GM18519 (cell line): ENCODE measurements at regions not wholly inside any gene's neighbourhood (a gene's known extent, or its start where the extent isn't known, plus 50 kb on each side); places are given as distances from the start of the nearest gene placed in this dataset.

Source experiments
- ATAC-seq: cut with Tn5 transposase; IDR thresholded peaks from one replicate; pipeline ENCODE4 v1.9.1; 2021; ENCODE audit warnings: mild to moderate bottlenecking, moderate library complexity; ENCODE audit not compliant: unreplicated experiment, low FRiP score

DNA sequence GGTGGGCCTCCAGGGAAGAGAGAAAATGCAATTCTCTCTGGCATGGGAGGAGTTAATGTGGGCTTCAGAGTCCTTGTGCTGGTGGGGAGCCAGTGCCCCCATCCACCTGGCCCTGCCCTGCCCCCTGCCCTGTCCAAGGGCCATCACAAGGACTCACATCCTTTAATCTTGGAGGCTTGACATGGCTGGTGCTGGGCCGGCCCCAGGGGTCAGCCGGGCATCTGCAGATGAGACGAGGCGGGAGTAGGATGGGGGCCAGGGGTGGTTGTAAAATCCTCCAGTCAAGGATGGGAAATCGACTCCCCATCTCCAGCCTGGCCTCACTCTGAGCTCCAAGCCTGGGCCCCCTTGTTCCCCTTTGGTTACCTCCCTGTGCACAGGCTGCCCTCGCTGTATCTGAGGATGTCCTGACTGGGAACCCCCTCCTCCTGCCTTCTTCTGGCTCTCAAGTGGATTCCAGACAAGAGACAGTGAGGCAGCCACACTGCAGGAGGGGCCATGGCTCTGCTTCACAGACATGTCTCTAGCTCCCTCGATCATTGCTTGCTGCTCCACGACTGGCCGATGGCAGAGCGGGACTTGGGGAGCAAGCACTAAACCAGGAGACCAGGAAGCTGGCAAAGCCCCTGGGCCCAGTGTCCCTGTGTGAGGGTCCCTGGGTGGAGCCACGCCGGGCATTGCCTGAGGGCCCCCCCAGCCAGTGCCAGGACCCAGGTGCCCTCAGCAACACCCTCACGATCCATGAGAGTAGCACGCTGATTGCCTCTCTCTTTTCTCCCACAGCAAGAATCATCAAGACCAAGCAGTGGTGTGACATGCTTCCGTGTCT lies 1120.5 kb downstream of the BRD1 start:
- no peak for ATAC-seq

DNA sequence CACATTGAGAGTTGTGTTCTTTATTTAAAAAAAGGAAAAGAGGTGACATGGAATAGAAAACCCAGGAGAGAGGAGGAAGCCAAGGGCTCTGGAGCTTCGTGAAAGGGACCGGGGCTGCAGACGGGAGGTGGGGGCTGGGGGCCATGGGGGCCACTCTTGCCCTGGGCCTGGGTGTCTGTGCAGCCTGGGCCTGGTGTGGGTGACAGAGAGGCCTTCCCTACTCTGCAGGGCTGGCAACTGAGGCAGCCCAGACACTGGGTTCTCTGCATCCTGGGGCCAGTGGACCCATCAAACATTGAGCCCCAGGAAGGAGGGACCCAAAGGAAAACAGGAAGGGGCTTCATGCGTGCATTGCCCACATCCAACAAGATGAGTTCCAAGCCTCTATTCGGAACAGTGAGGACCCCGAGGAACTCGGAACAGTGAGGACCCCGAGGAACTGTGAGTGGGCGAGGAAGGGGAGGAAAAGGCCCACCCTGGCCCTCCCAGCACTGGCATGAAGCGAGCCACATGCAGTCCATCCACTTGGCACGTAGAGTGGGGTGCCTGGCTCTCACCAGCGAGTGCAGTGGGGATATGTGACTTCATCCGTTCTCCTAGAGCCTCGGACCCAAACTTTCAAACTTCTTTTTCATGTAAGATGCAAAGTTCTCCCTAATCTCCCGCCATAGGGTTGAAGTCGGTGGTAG lies 1121.6 kb downstream of the BRD1 start:
- no peak for ATAC-seq

DNA sequence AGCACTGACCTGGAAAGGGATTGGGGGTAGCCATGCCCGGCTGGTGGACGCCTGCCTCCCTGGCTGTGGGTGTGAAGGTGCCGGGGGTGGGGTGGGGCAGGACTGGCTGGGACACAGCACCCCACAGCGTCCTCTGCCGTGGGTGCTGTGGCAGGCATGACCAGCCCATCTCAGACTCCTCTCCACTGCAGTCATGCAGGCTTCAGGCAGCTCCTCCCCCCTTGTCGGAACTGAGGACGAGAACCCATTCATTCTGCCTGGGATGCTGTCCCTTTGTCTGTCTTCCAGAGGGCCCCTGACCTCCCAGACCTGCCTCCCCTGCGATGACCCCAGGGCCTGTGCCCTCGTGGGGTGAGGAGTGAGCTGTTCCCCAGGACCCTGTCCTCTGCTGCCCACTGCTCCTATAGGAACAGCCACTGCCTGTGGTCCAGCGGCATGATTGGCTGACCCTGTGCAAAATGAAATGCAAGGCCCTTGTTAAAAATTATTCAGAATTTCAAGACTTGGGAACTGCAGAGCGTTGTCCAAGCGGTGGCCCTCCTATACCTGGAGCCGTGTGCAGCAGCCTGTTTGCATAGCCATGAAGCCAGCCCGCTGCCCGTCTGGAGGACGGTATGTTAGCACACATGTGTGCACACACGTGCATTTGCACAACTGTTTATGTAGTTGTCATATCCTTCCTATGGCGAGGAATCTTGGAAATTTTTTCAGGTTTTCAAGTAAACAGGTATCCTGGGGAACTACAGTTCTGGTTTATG lies 1122.3 kb downstream of the BRD1 start:
- no peak for ATAC-seq

DNA sequence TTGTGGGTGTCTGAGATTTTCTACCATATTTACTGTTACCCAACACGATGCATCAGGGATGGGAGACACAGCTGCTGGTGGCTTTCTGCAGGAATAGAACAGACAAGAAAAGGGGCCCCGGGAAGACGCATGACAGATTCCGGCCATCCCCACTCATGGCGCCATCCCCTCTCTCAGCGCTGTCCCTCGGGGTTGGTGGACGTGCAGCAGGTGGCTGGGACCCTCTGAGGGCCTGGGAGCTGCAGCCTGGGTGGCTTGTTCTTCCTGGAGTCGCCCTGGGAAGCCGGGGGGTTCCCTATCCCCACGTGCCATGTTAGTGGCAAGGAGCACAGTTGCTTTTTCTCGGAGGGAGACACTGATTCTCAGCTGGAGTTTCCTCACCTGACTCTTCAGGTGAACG lies 1123.3 kb downstream of the BRD1 start:
- no peak for ATAC-seq

DNA sequence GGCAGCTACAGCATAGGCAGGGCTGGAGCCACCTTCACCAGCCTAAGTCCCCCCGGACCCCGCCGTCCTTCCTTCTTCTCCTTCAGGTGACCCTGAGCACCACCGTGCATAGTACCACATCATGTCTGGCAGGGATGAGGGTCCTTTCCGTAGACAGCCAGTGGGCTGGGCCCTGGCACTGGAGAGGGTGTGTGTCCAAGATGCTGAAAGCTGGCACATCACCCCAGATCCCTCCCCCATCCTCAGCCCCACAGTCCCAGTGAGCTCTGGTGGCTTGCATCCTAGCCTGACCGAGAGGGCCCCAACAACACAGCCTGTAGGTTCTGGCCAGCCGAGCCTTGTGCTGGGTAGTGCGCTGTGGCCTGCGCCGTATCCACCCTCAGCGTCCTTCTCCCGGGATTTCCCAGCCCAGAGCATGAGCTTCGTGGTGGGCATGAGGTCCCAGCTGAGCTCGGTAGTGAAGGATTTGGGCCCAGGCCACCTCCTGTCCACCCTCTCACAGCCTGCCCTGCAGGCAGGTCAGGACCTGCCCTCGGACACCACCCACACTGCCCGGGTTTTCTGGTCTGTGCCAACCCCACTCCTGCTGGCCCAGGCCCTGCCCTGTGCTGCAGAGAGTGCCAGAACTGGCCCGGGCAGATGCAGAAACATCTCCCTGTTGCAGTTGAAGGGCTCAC lies 1124.3 kb downstream of the BRD1 start:
- ATAC-seq: no peak

DNA sequence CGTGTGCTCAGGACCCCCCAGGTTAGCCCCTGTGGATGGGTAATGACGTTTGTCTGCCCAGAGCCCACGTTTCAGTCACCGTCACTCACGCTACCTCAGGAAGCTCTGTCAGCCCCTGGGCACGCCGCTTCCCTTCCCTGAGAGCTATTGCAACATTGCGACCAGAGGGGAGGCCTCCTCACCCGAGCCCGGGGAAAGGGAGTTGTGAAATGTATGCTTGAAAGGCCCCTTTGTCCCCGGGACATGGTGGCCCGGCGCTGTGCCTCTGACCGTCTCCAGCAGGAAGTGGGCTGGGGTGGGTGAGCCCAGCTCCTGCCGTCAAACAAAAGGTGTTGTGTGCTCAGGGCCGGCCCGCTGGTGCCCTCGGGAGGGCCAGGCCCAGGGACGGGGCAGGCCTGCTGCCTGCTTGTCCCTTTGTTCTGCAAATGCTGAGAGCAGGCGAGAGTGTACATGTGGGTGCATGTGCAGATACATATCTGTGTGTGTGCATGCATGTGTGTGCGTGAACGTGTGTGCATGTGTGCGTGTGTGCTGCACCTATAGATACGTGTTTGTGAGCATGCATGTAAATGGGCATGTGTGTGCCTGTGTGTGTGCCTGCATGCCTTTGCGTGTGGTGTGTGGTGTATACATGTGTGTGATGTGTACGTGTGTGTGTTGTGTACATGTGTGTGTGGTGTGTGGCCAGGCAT lies 1125.0 kb downstream of the BRD1 start:
- ATAC-seq: no peak

DNA sequence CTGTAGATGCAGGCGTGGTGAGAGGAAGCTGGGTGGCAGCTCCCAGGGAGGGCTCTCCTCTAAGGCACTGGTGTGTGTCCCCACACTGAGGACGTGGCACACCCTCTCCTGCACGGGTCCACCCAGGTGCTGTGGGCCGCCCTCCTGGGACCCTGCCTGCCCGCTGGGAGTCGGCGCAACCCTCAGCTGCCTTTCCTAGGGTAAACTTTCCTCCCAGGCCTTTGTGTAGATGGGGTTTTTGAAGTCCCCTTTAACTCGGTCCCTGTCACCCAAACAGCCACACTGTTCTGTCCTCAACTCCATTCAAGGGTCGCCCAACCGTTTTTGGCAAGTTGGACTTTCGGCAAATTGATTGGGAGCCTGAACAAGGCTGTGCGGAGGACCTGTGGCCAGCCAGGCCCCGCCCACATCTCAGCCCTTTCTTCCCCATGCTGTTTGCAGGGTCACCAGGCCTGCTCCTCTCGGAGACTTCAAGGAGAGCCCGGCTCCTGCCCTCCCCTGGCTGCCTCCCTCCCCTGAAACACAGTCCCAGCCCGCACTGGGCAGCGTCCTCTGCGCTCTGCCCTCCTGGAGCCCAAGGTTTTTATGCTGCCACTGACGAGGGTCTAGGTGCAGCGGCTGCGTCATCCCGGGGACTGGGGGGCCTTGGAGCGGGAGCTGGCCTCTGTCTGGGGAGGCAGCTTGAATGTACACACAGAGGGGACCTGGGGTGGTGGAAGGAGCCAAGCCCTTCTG lies 1126.2 kb downstream of the BRD1 start:
- no peak for ATAC-seq

DNA sequence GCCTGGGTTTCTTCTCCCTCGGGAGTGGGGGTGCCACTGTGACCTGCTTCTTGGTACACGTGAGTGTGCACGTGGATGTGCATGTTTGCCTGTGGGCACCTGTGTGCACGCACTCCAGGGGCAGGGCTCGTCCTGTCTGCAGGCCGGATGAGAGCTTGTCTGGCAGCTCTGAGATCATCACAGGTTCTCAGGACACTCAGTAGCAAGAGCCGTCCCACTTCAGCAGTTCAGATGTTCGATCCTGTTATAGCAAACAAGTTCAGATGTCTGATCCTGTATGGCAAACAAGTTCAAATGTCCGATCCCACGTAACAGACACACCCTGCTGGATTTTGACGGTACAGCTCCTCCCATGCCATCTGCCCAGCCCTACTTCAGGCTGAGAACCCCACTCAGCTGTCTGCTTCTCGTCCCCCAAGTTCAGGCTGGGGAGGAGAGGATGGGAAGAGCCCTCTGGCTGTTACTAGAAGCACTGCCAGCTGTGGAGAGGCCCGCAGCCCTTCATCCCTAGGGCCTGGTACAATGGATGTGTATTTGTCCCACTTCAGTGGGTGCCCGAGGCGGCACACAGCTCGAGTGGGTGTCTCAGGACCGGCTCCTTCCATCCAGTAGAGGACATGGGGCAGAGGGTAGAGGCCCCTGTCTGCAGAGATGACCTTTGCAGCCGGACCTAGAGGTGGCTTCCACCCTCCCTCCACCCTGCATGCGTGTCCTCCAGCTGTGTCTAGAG lies 1126.9 kb downstream of the BRD1 start:
- no peak for ATAC-seq

DNA sequence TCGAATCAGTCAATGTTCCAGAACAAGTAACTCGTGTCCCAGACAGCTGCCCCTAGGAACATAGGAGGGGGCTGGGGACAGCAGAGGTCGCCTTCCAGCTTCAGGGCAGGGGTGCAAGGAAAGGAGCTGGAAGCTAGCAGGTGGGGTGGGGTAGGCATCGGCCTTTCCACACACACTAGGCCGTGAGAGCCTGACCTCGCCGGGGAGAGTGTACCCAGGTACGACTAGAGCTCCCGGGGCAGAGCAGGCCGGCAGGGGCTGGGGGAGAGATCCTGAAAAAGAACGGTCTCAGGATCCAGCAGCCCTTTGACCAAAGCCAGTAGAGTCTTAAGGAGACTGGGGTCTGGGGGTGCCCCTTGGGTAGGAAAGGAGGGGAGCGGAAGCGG lies 1127.5 kb downstream of the BRD1 start:
- no peak for ATAC-seq

DNA sequence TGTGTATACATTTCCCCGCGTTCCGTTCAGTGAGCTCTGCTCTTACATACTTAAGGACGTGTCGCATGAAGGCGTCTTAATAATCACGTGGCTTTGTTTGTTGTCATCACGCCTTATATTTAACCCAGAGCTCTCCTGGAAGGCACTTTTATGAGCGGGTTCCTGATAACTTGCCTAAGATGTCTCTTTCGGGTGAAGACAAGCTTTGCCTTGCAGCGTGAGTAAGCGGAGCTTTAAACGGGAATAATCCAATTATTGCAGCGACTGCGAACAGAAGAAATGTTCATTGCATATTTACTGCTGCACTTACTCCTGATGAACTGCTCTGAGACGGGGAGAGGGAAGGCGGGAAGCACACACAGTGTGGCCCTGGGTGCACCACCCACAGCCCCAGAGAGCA lies 1128.2 kb downstream of the BRD1 start:
- no peak for ATAC-seq

DNA sequence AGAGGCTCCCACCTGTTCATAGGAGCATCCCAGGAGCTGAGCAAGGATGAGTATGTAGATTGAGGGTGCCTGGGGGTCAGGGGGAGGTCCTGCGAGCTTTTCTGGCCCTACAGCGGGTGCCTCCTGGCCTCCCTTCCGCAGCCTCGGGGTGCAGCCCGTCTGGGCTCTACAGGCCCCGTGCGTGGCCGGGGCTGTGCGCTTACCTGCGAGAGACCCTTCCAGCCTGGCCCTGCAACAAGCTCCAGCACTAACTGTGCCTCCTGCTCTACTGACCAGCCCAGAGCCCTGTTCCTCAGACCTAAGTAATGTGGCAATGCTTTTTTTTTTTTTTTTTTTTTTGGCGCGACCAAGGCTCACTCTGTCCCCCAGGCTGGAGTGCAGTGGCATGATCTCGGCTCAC lies 1129.1 kb downstream of the BRD1 start:
- ATAC-seq: no peak

DNA sequence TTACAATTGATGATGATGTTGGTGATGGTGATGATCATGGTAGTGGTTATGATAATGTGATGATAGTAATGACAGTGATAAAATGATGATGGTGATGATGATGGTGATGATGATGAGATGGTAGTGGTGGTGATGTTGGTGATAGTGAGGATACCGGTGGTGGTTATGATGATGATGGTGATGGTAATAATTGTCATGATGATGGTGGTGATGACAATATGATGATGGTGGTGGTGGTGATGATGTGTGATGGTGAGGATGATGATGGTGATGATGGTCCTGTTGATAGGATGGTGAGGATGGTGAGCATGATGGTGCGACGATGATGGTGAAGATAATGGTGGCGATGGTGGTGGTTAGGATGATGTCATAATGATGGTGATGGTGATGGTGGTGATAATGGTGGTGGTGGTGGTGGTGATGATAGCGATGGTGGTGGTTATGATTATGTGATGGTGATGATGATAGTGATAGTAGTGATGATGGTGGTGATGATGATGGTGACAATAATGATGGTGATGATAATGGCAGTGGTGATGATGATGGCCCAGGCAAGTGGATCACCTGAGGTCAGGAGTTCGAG lies 1129.9 kb downstream of the BRD1 start:
- ATAC-seq: no peak

DNA sequence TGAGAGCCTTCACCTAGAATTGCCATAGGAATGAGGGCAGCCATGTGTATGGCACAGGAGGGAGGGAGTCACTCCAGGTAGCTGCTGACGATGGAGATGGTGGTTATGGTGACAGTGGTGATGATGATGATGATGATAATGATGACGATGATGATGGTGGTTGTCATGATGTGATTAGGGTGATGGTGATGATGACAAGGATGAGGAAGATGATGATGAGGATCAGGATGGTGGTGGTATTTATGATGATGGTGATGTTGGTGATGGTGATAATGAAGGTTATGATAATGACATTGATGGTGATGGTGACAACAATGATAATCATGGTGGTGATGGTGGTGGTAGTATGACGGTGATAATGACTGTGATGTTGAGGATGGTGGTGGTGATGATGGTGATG lies 1130.5 kb downstream of the BRD1 start:
- no peak for ATAC-seq

DNA sequence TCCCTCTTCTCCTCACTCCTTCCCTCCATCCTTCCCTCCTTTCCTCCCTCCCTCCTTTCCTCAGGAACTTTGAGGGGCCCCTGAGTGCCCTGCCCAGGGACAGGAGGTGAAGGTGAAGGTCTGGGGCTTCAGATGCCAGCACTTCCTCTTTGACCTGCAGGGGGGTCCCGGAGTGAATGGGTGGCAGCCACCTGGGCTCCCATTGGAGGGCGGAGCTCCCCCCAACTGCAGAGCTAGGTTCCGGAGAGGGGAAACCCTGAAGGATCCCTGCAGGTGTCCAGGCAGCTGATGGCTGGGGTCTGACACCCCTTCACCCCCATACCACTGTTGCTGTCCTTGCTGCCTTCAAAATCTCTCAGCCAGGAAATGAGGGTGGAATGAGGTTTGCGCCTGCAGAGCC lies 1131.3 kb downstream of the BRD1 start:
- no peak for ATAC-seq

DNA sequence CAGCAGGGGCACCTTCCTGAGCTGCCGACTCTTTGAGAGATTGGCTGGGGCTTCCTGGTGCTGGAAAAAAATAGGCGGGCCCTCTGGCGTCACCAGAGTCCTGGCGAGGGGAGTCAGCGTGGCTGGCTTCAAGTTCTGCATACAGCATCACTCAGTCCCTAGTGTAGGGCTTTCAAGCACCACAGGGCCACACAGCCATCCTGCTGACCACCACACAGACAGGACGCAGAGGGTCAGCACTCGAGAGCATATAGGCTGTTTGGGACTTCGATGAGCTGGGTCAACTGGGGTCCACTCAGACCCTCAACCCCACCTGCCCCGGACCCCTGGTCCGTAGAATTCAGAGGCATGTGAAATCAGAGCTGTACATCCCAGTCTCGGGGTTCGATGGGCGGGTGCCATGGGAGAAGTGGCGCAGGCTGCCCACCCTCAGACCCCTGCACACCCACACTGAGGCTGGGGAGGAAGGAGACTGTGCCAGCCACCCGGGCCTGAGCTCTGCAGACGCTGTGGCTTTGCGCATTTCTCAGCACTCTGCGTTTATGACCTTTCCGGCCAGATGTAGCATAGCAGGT lies 1131.9 kb downstream of the BRD1 start:
- ATAC-seq: no peak

DNA sequence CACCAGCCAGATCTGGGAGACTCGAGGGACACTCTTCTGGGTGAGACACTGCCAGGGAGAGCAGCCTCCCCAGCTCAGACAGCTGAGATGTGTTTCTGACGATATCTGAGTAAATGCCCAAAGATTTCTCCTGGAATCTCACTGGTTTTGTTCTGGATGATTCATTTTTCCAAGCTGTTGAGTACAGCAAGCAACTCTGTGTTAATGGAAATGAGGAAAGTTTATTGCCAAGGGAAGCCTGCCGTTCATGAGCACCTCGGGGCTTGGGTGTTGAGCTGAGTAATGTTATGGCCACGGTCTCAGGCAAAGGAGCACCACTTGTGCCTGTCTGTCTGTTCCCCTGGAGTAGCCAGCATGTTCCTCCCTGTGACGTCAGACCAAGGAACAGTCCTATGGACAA lies 1132.4 kb downstream of the BRD1 start:
- no peak for ATAC-seq

DNA sequence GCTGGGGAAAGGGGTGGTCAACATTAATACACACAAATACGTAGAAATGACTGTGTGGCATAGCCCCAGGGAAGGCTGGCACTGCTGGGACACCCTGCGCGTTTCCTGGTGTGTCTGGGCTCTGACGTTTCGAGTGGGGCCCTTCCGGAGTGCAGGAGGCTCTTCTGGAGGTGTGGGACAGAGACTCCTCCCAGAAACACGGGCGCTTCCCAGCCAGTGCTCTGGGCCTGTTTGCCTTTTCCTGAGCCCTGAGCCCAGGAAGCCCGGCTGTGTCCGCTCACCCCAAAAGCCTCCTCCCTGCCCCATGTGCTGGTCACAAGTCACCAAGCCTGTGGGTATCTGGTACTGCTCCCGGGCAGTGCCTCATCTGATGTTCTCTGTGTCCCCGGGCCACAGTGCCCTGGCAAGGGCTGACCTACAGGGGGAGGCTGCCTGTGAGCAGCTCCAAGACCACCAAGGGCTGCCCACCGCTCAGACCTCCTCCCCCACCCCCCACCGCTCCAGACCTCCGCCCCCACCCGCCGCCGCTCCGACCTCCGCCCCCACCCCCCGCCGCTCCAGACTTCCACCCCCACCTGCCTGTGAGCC lies 1133.3 kb downstream of the BRD1 start:
- no peak for ATAC-seq
